Heart left ventricle (tissue), 16 donors: ENCODE measurements at regions not wholly inside any gene's neighbourhood (a gene's known extent, or its start where the extent isn't known, plus 50 kb on each side); places are given as distances from the start of the nearest gene placed in this dataset.

Source experiments
- ATAC-seq, 4 donors: fragments of 200-7000 bp; cut with Tn5 transposase; one replicate each; pipeline ENCODE4 v1.9.1; 2020 to 2022; ENCODE audit warnings: moderate library complexity in 4 of 4, mild to moderate bottlenecking in 3 of 4, moderate number of reproducible peaks in 1 of 4
- DNase-seq, 5 donors: peaks; one replicate each; pipeline ENCODE4 v3.0.0-alpha.2; 2020
- H3K27ac ChIP-seq, 12 donors: fragments of 200-600 bp; sonication (generic) in 4 of 12; one replicate each; pipeline versions ENCODE4 v1.5.0 to v1.8.0; 2016 to 2022; ENCODE audit warnings: mild to moderate bottlenecking in 2 of 12
- H3K27me3 ChIP-seq, 9 donors: fragments of 200-600 bp; sonication (generic) in 2 of 9; one replicate each; pipeline versions ENCODE4 v1.5.1 to v1.8.0; 2016 to 2022; ENCODE audit warnings: mild to moderate bottlenecking in 3 of 9
- H3K36me3 ChIP-seq, 9 donors: fragments of 200-600 bp; sonication (generic) in 2 of 9; one replicate each; pipeline versions ENCODE4 v1.5.0 to v1.8.0; 2018 to 2022; ENCODE audit warnings: mild to moderate bottlenecking in 2 of 9
- H3K4me1 ChIP-seq, 12 donors: fragments of 200-600 bp; sonication (generic) in 4 of 12; one replicate each; pipeline versions ENCODE4 v1.5.0 to v1.8.0; 2016 to 2022; ENCODE audit warnings: mild to moderate bottlenecking in 3 of 12
- H3K4me3 ChIP-seq, 12 donors: fragments of 200-600 bp; sonication (generic) in 4 of 12; one replicate each; pipeline versions ENCODE4 v1.5.0 to v1.8.0; 2017 to 2022; ENCODE audit warnings: mild to moderate bottlenecking in 9 of 12, moderate library complexity in 4 of 12
- H3K9me3 ChIP-seq, 12 donors: fragments of 200-600 bp; sonication (generic) in 4 of 12; one replicate each; pipeline versions ENCODE4 v1.5.0 to v1.8.0; 2016 to 2022; ENCODE audit warnings: mild to moderate bottlenecking in 1 of 12
- CTCF ChIP-seq, 12 donors: fragments of 200-600 bp; sonication (generic) in 4 of 12; IDR thresholded peaks; one replicate each; pipeline versions ENCODE4 v1.5.0 to v1.8.0; 2018 to 2022; ENCODE audit warnings: antibody characterized with exemption in 12 of 12, mild to moderate bottlenecking in 5 of 12
- POLR2A ChIP-seq, 2 donors: fragments of 450-650 bp; IDR thresholded peaks; one replicate each; pipeline ENCODE4 v1.6.1; 2017; ENCODE audit warnings: antibody characterized with exemption in 2 of 2, mild to moderate bottlenecking in 2 of 2, moderate library complexity in 2 of 2
- whole genome bisulfite sequencing, 4 donors: extraction: QIAGEN DNeasy Blood & Tissue Kit in 2 of 4; methylation state at CpG; one replicate each; pipeline versions ENCODE4 v1.1.5 to v1.1.7; 2013 to 2018; 5-methylcytosine and 5-hydroxymethylcytosine counted together
- intact Hi-C, 10 donors: fragments of 100-400 bp; cut with DNase I; formaldehyde crosslinking; loops; one replicate each; pipeline versions ENCODE4 v1.11.1 to v1.14.2; 2022
- donor health status: ischemic (EF 13 %, LVEDD 7.1; RV severe dilation, severe dysfunction).
- donor health status: healthy with polysubstance abuse.
- donor health status: DM: no; HTN: yes; CAD: no.
- donor health status: DM: no; HTN: no; CAD: no.
- donor health status: ischemic (EF 25% LVEDD 6.9; RV normal size, moderate dysfunction).
- donor health status: ischemic (EF 25% LVEDD 5.7; RV mildly dilated, moderate dysfunction).
- donor health status: healthy.
- donor health status: DM: yes; HTN: yes; CAD: no.
- donor health status: ischemic (EF 35%, LVEDD 5.7; RV mildly dilated, moderate dysfunction).
- donor health status: nonischemic (EF 11% LVEDD 7.7; RV severe dilation, severe dysfunction).
- donor health status: DM: yes; HTN: yes; CAD: no.
- donor health status: PGD.
- donor health status: ischemic (EF 29% LVEDD 5.4; RV normal size, mild dysfunction).
- donor health status: nonischemic (EF 23%, LVEDD 6.1; RV moderate dilation, normal function).

- Histone ChIP-seq H3K27me3 (peaks cover 0 to 5% (median 0%) of the 10 kb centered on the region in 9 donors), H3K36me3 (no peaks in the 10 kb centered on the region), H3K4me3 (no peak overlapping the region), H3K4me1 (peaks cover 0 to 10% (median 0%) of the 10 kb centered on the region in 12 donors), H3K9me3 (peaks cover 0 to 9% (median 0%) of the 10 kb centered on the region in 12 donors), H3K27ac (no peak overlapping the region)
- TF ChIP-seq CTCF (IDR thresholded peaks at IDR 0.05) (no peak), POLR2A (IDR thresholded peaks at IDR 0.05) (no peak)
- no peak for ATAC-seq
- intact Hi-C loops: no loop called here
- WGBS, 4 donors: 88 to 93% (median 91%) methylated on average over 6 of the region's 6 CpGs
- DNase-seq: no peak
Observed at GRCh38 chr1:172882791-172883386, 167.9 kb downstream of the TNFSF18 start.

- ATAC-seq (no peak), DNase-seq (no peak)
- 75 to 82% (median 79%) methylated on average over 3 of the region's 3 CpGs for WGBS, 4 donors
- H3K27ac ChIP-seq: no peak overlapping the region
- no peak overlapping the region for H3K4me3 ChIP-seq
- H3K4me1 ChIP-seq: peaks cover 0 to 10% (median 0%) of the 10 kb centered on the region in 12 donors
- intact Hi-C loops: no loop called here
- peaks cover 0 to 9% (median 0%) of the 10 kb centered on the region in 12 donors for H3K9me3 ChIP-seq
- peaks cover 0 to 5% (median 0%) of the 10 kb centered on the region in 9 donors for H3K27me3 ChIP-seq
- TF ChIP-seq POLR2A (IDR thresholded peaks at IDR 0.05) (no peak), CTCF (IDR thresholded peaks at IDR 0.05) (no peak)
- H3K36me3 ChIP-seq: no peaks in the 10 kb centered on the region
Observed at GRCh38 chr1:172883387-172883791, 167.4 kb downstream of the TNFSF18 start.

GRCh38 chr1:172883844-172884243 lies 166.9 kb downstream of the TNFSF18 start:
- TF ChIP-seq CTCF (IDR thresholded peaks at IDR 0.05): no peak
- intact Hi-C loops: no loop called here
- no peaks in the 10 kb centered on the region for H3K36me3 ChIP-seq
- peaks cover 0 to 9% (median 0%) of the 10 kb centered on the region in 12 donors for H3K9me3 ChIP-seq
- H3K27me3 ChIP-seq: peaks cover 0 to 5% (median 0%) of the 10 kb centered on the region in 9 donors
- H3K4me1 ChIP-seq: peaks cover 0 to 10% (median 0%) of the 10 kb centered on the region in 12 donors
- H3K4me3 ChIP-seq: no peak overlapping the region
- WGBS, 4 donors: 41 to 56% (median 48%) methylated on average over 1 of the region's 1 CpG
- ATAC-seq (no peak), DNase-seq (no peak)
- H3K27ac ChIP-seq: no peak overlapping the region

- intact Hi-C loops: no loop called here
- ATAC-seq (no peak), DNase-seq (no peak)
- peaks cover 0 to 10% (median 0%) of the 10 kb centered on the region in 12 donors for H3K4me1 ChIP-seq
- H3K27me3 ChIP-seq: peaks cover 0 to 5% (median 0%) of the 10 kb centered on the region in 9 donors
- no peaks in the 10 kb centered on the region for H3K36me3 ChIP-seq
- H3K27ac ChIP-seq: no peak overlapping the region
- no peak overlapping the region for H3K4me3 ChIP-seq
- no peaks in the 10 kb centered on the region for H3K9me3 ChIP-seq
- TF ChIP-seq CTCF (IDR thresholded peaks at IDR 0.05): no peak
- no peak for TF ChIP-seq POLR2A (IDR thresholded peaks at IDR 0.05)
Observed at GRCh38 chr1:172885411-172885810, 165.3 kb downstream of the TNFSF18 start.
